ENCODE measurements at regions not wholly inside any gene's neighbourhood (a gene's known extent, or its start where the extent isn't known, plus 50 kb on each side); places are given as distances from the start of the nearest gene placed in this dataset.
"Not testable (repeated sequence)": the region's sequence is repeated elsewhere in the genome, so short reads cannot be mapped to it uniquely, and the experiment has no call there.

- DNase-seq (ENCODE audit: low read depth, low spot score), result no peak
- no peak overlapping the region for H3K9ac ChIP-seq (ENCODE audit: insufficient read length)
- TF ChIP-seq POLR2AphosphoS5 (IDR thresholded peaks at IDR 0.05; ENCODE audit: borderline replicate concordance, low read depth, low read length), result no peak
- no peak for TF ChIP-seq EZH2 (IDR thresholded peaks at IDR 0.05)
- no peak for TF ChIP-seq FOXP2 (optimal IDR thresholded peaks at IDR 0.05; ENCODE audit: control extremely low read depth, extremely low read length, insufficient read depth)
Measured at GRCh38 chr20:19041787-19042186, 170.7 kb upstream of the SLC24A3 start.

GRCh38 chr20:19045371-19045770 lies 167.1 kb upstream of the SLC24A3 start:
- Histone ChIP-seq H3K4me3 (no peak overlapping the region), H3K36me3 (ENCODE audit: insufficient read depth, low read length) (no peaks in the 10 kb centered on the region), H3K9ac (ENCODE audit: insufficient read length) (no peak overlapping the region), H3K9me3 (ENCODE audit: low read depth, low read length) (no peaks in the 10 kb centered on the region), H3K27ac (no peak overlapping the region)
- no peak for DNase-seq (ENCODE audit: low read depth, low spot score)
- TF ChIP-seq FOXP2 (optimal IDR thresholded peaks at IDR 0.05; ENCODE audit: control extremely low read depth, extremely low read length, insufficient read depth), result no peak

More at GRCh38 chr20:19041787-19042186, 170.7 kb upstream of the SLC24A3 start:
- H3K9me3 ChIP-seq (ENCODE audit: low read depth, low read length), result no peaks in the 10 kb centered on the region
- no peak overlapping the region for H3K4me3 ChIP-seq
- H3K27ac ChIP-seq, result no peak overlapping the region
- H3K36me3 ChIP-seq (ENCODE audit: insufficient read depth, low read length), result no peaks in the 10 kb centered on the region

GRCh38 chr20:19047040-19047950 lies 165.1 kb upstream of the SLC24A3 start:
- TF ChIP-seq FOXP2 (optimal IDR thresholded peaks at IDR 0.05; ENCODE audit: control extremely low read depth, extremely low read length, insufficient read depth), result no peak
- TF ChIP-seq EZH2 (IDR thresholded peaks at IDR 0.05), result no peak
- no peak for TF ChIP-seq POLR2AphosphoS5 (IDR thresholded peaks at IDR 0.05; ENCODE audit: borderline replicate concordance, low read depth, low read length)
- Histone ChIP-seq H3K9me3 (ENCODE audit: low read depth, low read length) (no peaks in the 10 kb centered on the region), H3K4me3 (no peak overlapping the region), H3K36me3 (ENCODE audit: insufficient read depth, low read length) (no peaks in the 10 kb centered on the region), H3K27ac (no peak overlapping the region), H3K9ac (ENCODE audit: insufficient read length) (no peak overlapping the region)
- no peak for DNase-seq (ENCODE audit: low read depth, low spot score)

- no peak overlapping the region for H3K4me3 ChIP-seq
- no peak for DNase-seq (ENCODE audit: low read depth, low spot score)
- H3K9me3 ChIP-seq (ENCODE audit: low read depth, low read length), result no peaks in the 10 kb centered on the region
- H3K9ac ChIP-seq (ENCODE audit: insufficient read length), result no peak overlapping the region
- H3K36me3 ChIP-seq (ENCODE audit: insufficient read depth, low read length), result no peaks in the 10 kb centered on the region
- no peak for TF ChIP-seq FOXP2 (optimal IDR thresholded peaks at IDR 0.05; ENCODE audit: control extremely low read depth, extremely low read length, insufficient read depth)
- no peak for TF ChIP-seq EZH2 (IDR thresholded peaks at IDR 0.05)
- TF ChIP-seq POLR2AphosphoS5 (IDR thresholded peaks at IDR 0.05; ENCODE audit: borderline replicate concordance, low read depth, low read length), result no peak
- H3K27ac ChIP-seq, result no peak overlapping the region
Measured at GRCh38 chr20:19047951-19048296, 164.5 kb upstream of the SLC24A3 start.

GRCh38 chr20:19048995-19049501 lies 163.4 kb upstream of the SLC24A3 start:
- H3K36me3 ChIP-seq (ENCODE audit: insufficient read depth, low read length), result no peaks in the 10 kb centered on the region
- TF ChIP-seq POLR2AphosphoS5 (IDR thresholded peaks at IDR 0.05; ENCODE audit: borderline replicate concordance, low read depth, low read length), result no peak
- no peak for TF ChIP-seq EZH2 (IDR thresholded peaks at IDR 0.05)
- no peak for TF ChIP-seq FOXP2 (optimal IDR thresholded peaks at IDR 0.05; ENCODE audit: control extremely low read depth, extremely low read length, insufficient read depth)
- H3K27ac ChIP-seq, result no peak overlapping the region
- H3K4me3 ChIP-seq, result no peak overlapping the region
- H3K9me3 ChIP-seq (ENCODE audit: low read depth, low read length), result no peaks in the 10 kb centered on the region
- no peak overlapping the region for H3K9ac ChIP-seq (ENCODE audit: insufficient read length)
- DNase-seq (ENCODE audit: low read depth, low spot score), result no peak

- Histone ChIP-seq H3K9ac (ENCODE audit: insufficient read length) (no peak overlapping the region), H3K4me3 (no peak overlapping the region), H3K27ac (no peak overlapping the region), H3K9me3 (ENCODE audit: low read depth, low read length) (no peaks in the 10 kb centered on the region), H3K36me3 (ENCODE audit: insufficient read depth, low read length) (no peaks in the 10 kb centered on the region)
- TF ChIP-seq FOXP2 (optimal IDR thresholded peaks at IDR 0.05; ENCODE audit: control extremely low read depth, extremely low read length, insufficient read depth) (no peak), EZH2 (IDR thresholded peaks at IDR 0.05) (no peak), POLR2AphosphoS5 (IDR thresholded peaks at IDR 0.05; ENCODE audit: borderline replicate concordance, low read depth, low read length) (no peak)
- no peak for DNase-seq (ENCODE audit: low read depth, low spot score)
Measured at GRCh38 chr20:19049514-19049913, 162.9 kb upstream of the SLC24A3 start.

- no peaks in the 10 kb centered on the region for H3K36me3 ChIP-seq (ENCODE audit: insufficient read depth, low read length)
- no peak for DNase-seq (ENCODE audit: low read depth, low spot score)
- no peak overlapping the region for H3K9ac ChIP-seq (ENCODE audit: insufficient read length)
- H3K27ac ChIP-seq, result no peak overlapping the region
- TF ChIP-seq EZH2 (IDR thresholded peaks at IDR 0.05) (no peak), POLR2AphosphoS5 (IDR thresholded peaks at IDR 0.05; ENCODE audit: borderline replicate concordance, low read depth, low read length) (no peak), FOXP2 (optimal IDR thresholded peaks at IDR 0.05; ENCODE audit: control extremely low read depth, extremely low read length, insufficient read depth) (no peak)
- H3K9me3 ChIP-seq (ENCODE audit: low read depth, low read length), result peaks cover 7% of the 10 kb centered on the region; the same call in 1 of the 2 replicates
- H3K4me3 ChIP-seq, result no peak overlapping the region
Measured at GRCh38 chr20:19056909-19057308, 155.5 kb upstream of the SLC24A3 start.

GRCh38 chr20:19064788-19065187 lies 147.7 kb upstream of the SLC24A3 start:
- not testable (repeated sequence) for H3K36me3 ChIP-seq (ENCODE audit: insufficient read depth, low read length); H3K9ac ChIP-seq (ENCODE audit: insufficient read length); H3K9me3 ChIP-seq (ENCODE audit: low read depth, low read length); H3K4me3 ChIP-seq; DNase-seq (ENCODE audit: low read depth, low spot score); H3K27ac ChIP-seq

- Histone ChIP-seq H3K9me3 (ENCODE audit: low read depth, low read length) (no peaks in the 10 kb centered on the region), H3K27ac (no peak overlapping the region)
Measured at GRCh38 chr20:19067986-19068385, 144.5 kb upstream of the SLC24A3 start.

More at GRCh38 chr20:19067986-19068385, 144.5 kb upstream of the SLC24A3 start:
- Histone ChIP-seq H3K36me3 (ENCODE audit: insufficient read depth, low read length) (no peaks in the 10 kb centered on the region), H3K4me3 (no peak overlapping the region), H3K9ac (ENCODE audit: insufficient read length) (no peak overlapping the region)
- DNase-seq (ENCODE audit: low read depth, low spot score), result no peak
- TF ChIP-seq EZH2 (IDR thresholded peaks at IDR 0.05) (no peak), FOXP2 (optimal IDR thresholded peaks at IDR 0.05; ENCODE audit: control extremely low read depth, extremely low read length, insufficient read depth) (no peak), POLR2AphosphoS5 (IDR thresholded peaks at IDR 0.05; ENCODE audit: borderline replicate concordance, low read depth, low read length) (no peak)
